Mesenchymal stem cell (in vitro differentiated cells and primary cell): ENCODE measurements at regions not wholly inside any gene's neighbourhood (a gene's known extent, or its start where the extent isn't known, plus 50 kb on each side); places are given as distances from the start of the nearest gene placed in this dataset.
A peak's percentile ranks its signal among the peaks of the same experiment; 100 is the strongest.

Experiments used
- DNase-seq: peaks from one replicate; pipeline ENCODE4 v3.0.0-alpha.2; 2013
- H2AFZ ChIP-seq: one replicate; pipeline ENCODE4 v1.6.1; 2013; ENCODE audit warnings: low read depth, mild to moderate bottlenecking, control low read depth, inconsistent platforms, low read length, moderate library complexity
- H2AK5ac ChIP-seq: 2 replicates; pipeline ENCODE4 v1.6.1; 2013; ENCODE audit warnings: low read length, moderate library complexity, mild to moderate bottlenecking, inconsistent platforms; ENCODE audit not compliant: severe bottlenecking
- H2BK120ac ChIP-seq: one replicate; pipeline ENCODE4 v1.6.1; 2013; ENCODE audit warnings: low read depth, mild to moderate bottlenecking, inconsistent platforms, low read length, moderate library complexity
- H2BK12ac ChIP-seq, 2 experiments: one replicate each; pipeline ENCODE4 v1.6.1; 2013; ENCODE audit warnings: inconsistent platforms in 2 of 2, low read length in 2 of 2, mild to moderate bottlenecking in 2 of 2, moderate library complexity in 2 of 2, control low read depth in 1 of 2
- H2BK15ac ChIP-seq: one replicate; pipeline ENCODE4 v1.6.1; 2013; ENCODE audit warnings: mild to moderate bottlenecking, low read depth, inconsistent platforms; ENCODE audit not compliant: poor library complexity, severe bottlenecking
- H2BK5ac ChIP-seq: 2 replicates; pipeline ENCODE4 v1.6.1; 2013; ENCODE audit warnings: low read depth, mild to moderate bottlenecking, low read length, control low read depth, inconsistent platforms; ENCODE audit not compliant: poor library complexity, severe bottlenecking
- H3K14ac ChIP-seq, 2 experiments: one replicate each; pipeline ENCODE4 v1.6.1; 2013; ENCODE audit warnings: inconsistent platforms in 2 of 2, low read length in 2 of 2, control low read depth in 1 of 2, mild to moderate bottlenecking in 1 of 2, moderate library complexity in 1 of 2
- H3K18ac ChIP-seq, 2 experiments: one replicate each; pipeline ENCODE4 v1.6.1; 2013; ENCODE audit warnings: inconsistent platforms in 2 of 2, low read length in 2 of 2, control low read depth in 1 of 2, low read depth in 1 of 2, mild to moderate bottlenecking in 1 of 2
- H3K23ac ChIP-seq, 2 experiments: one replicate each; pipeline ENCODE4 v1.6.1; 2013; ENCODE audit warnings: inconsistent platforms in 2 of 2, low read length in 2 of 2, mild to moderate bottlenecking in 2 of 2, moderate library complexity in 2 of 2, control low read depth in 1 of 2
- H3K27ac ChIP-seq: 2 replicates; pipeline ENCODE4 v1.5.1; 2013; ENCODE audit warnings: mild to moderate bottlenecking, moderate library complexity, low read length, control low read depth, inconsistent platforms; ENCODE audit not compliant: poor library complexity, severe bottlenecking
- H3K27me3 ChIP-seq, 2 experiments: 2 replicates each; pipeline versions ENCODE4 v1.6.1 to v1.7.0; 2013; ENCODE audit warnings: low read length in 2 of 2, mild to moderate bottlenecking in 2 of 2, moderate library complexity in 2 of 2, control low read depth in 1 of 2, inconsistent platforms in 1 of 2; ENCODE audit not compliant: control insufficient read depth in 1 of 2, insufficient read depth in 1 of 2
- H3K36me3 ChIP-seq, 2 experiments: 2 replicates each; pipeline versions ENCODE4 v1.6.1 to v1.7.0; 2013; ENCODE audit warnings: low read length in 2 of 2, control low read depth in 1 of 2, inconsistent platforms in 1 of 2, low read depth in 1 of 2, mild to moderate bottlenecking in 1 of 2; ENCODE audit not compliant: insufficient read depth in 2 of 2, control insufficient read depth in 1 of 2
- H3K4ac ChIP-seq, 2 experiments: one replicate each; pipeline ENCODE4 v1.6.1; 2013; ENCODE audit warnings: inconsistent platforms in 2 of 2, low read length in 2 of 2, mild to moderate bottlenecking in 2 of 2, moderate library complexity in 2 of 2, control low read depth in 1 of 2, low read depth in 1 of 2
- H3K4me1 ChIP-seq: 2 replicates; pipeline ENCODE4 v1.6.1; 2013; ENCODE audit warnings: low read depth, low read length, control low read depth; ENCODE audit not compliant: control insufficient read depth, insufficient read depth
- H3K4me2 ChIP-seq: 2 replicates; pipeline ENCODE4 v1.6.1; 2013; ENCODE audit warnings: low read length, mild to moderate bottlenecking, inconsistent platforms; ENCODE audit not compliant: poor library complexity, severe bottlenecking
- H3K4me3 ChIP-seq, 2 experiments: 2 replicates each; pipeline versions ENCODE4 v1.5.1 to v1.7.0; 2013; ENCODE audit warnings: low read length in 2 of 2, mild to moderate bottlenecking in 2 of 2, control low read depth in 1 of 2, low read depth in 1 of 2; ENCODE audit not compliant: insufficient read depth in 1 of 2
- H3K79me1 ChIP-seq: replicated peaks from 2 replicates; pipeline ENCODE4 v1.6.1; 2013; ENCODE audit warnings: mild to moderate bottlenecking, control low read depth, low read length, inconsistent platforms; ENCODE audit not compliant: poor library complexity, severe bottlenecking
- H3K9ac ChIP-seq: 2 replicates; pipeline ENCODE4 v1.7.0; 2013; ENCODE audit warnings: mild to moderate bottlenecking, low read length, moderate library complexity
- H3K9me3 ChIP-seq: 2 replicates; pipeline ENCODE4 v1.7.0; 2013; ENCODE audit warnings: mild to moderate bottlenecking, low read length; ENCODE audit not compliant: control insufficient read depth
- H4K8ac ChIP-seq: one replicate; pipeline ENCODE4 v1.6.1; 2013; ENCODE audit warnings: inconsistent platforms, mild to moderate bottlenecking, low read length, moderate library complexity
- H4K91ac ChIP-seq: one replicate; pipeline ENCODE4 v1.6.1; 2013; ENCODE audit warnings: mild to moderate bottlenecking, low read length, inconsistent platforms
- WGBS: methylation state at CpG from one replicate; pipeline ENCODE4 v1.1.7; 2013; ENCODE audit warnings: mixed read lengths; 5-methylcytosine and 5-hydroxymethylcytosine counted together

- H4K8ac ChIP-seq: no peak overlapping the region
- no peak overlapping the region for H2AFZ ChIP-seq
- no peak overlapping the region for H3K4ac ChIP-seq
- no peak overlapping the region for H3K18ac ChIP-seq
- no peak overlapping the region for H3K4me3 ChIP-seq
- no peak overlapping the region for H3K14ac ChIP-seq
- no peak overlapping the region for H3K4me2 ChIP-seq
- no peak overlapping the region for H3K9ac ChIP-seq
- peak; percentile 27 for DNase-seq
- H4K91ac ChIP-seq: no peak overlapping the region
- H2AK5ac ChIP-seq: no peak overlapping the region
- H3K79me1 ChIP-seq: no peaks in the 10 kb centered on the region
- WGBS: no CpG with 5 or more reads among the region's 1 CpG
- H2BK12ac ChIP-seq: no peak overlapping the region
- H3K36me3 ChIP-seq: no peaks in the 10 kb centered on the region
- no peaks in the 10 kb centered on the region for H3K4me1 ChIP-seq
- H2BK120ac ChIP-seq: no peak overlapping the region
- H3K9me3 ChIP-seq: no peaks in the 10 kb centered on the region
- H2BK5ac ChIP-seq: no peak overlapping the region
- no peak overlapping the region for H3K23ac ChIP-seq
- no peak overlapping the region for H3K27ac ChIP-seq
- peaks cover 0 to 39% of the 10 kb centered on the region in 2 experiments for H3K27me3 ChIP-seq
- no peak overlapping the region for H2BK15ac ChIP-seq
These were observed 84.2 kb upstream of the TMEM164 start for GRCh38 chrX:109918753-109919152.

DNA sequence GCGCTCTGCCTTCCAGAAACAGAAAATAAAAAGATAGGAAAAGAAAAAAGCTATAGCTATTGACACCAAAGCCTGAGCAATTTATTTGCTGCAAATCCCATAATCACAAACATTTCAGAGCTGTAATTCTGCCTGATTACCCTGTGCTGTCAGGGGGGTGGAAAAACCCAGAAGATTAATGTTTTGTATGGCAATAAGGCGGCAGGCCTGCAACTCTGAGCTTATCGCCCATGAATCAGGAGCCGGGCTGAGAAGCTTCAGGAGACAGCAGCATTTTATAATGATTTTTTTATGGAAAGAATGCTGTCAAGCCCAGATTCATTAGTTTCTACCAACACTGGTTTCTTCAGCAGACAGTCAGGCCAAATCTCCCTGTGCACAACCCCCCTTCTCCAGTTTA lies 82.6 kb upstream of the TMEM164 start:
- Histone ChIP-seq H4K91ac (no peak overlapping the region), H3K23ac (no peak overlapping the region), H3K27me3 (peaks cover 0 to 43% of the 10 kb centered on the region in 2 experiments), H3K4me1 (no peaks in the 10 kb centered on the region), H2BK15ac (no peak overlapping the region), H2BK5ac (no peak overlapping the region), H3K4me3 (no peak overlapping the region), H3K4ac (no peak overlapping the region), H3K14ac (no peak overlapping the region), H2BK120ac (no peak overlapping the region), H3K27ac (no peak overlapping the region), H2AFZ (no peak overlapping the region), H3K9ac (no peak overlapping the region), H4K8ac (no peak overlapping the region), H3K9me3 (no peaks in the 10 kb centered on the region), H2AK5ac (no peak overlapping the region), H3K79me1 (no peaks in the 10 kb centered on the region), H2BK12ac (no peak overlapping the region), H3K36me3 (no peaks in the 10 kb centered on the region), H3K4me2 (no peak overlapping the region), H3K18ac (peak overlapping the region in 1 of 2 experiments; percentile 12)
- DNase-seq: peak; percentile 31
- WGBS: 0% methylated on average over 1 of the region's 4 CpGs

DNA sequence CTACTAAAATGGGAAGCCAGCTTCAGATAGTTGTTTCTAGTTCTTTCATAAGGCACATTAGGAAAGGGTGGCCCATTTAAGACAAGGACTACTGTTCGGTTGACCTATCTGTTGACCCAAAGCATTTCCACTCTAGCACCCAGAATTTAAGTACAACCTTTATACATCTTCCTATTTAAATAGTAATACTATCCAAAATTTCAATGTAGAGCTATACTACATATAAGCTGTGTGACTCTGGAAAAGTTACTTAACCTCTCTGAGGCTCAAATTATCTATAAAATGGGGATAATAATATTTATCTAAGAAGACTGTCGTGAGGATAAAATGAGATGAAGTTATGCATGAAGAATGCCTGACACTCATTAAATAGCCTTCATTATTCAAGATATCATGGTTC lies 82.0 kb upstream of the TMEM164 start:
- H3K9ac ChIP-seq: no peak overlapping the region
- no peak overlapping the region for H3K4me2 ChIP-seq
- H3K9me3 ChIP-seq: no peaks in the 10 kb centered on the region
- no peak overlapping the region for H3K4me3 ChIP-seq
- H2BK15ac ChIP-seq: no peak overlapping the region
- no peak overlapping the region for H2BK120ac ChIP-seq
- H4K91ac ChIP-seq: no peak overlapping the region
- no peak overlapping the region for H2AFZ ChIP-seq
- H3K27me3 ChIP-seq: peaks cover 0 to 45% of the 10 kb centered on the region in 2 experiments
- no CpG with 5 or more reads among the region's 2 CpGs for WGBS
- H3K4me1 ChIP-seq: no peaks in the 10 kb centered on the region
- no peak overlapping the region for H3K14ac ChIP-seq
- no peak overlapping the region for H3K23ac ChIP-seq
- no peak overlapping the region for H2BK12ac ChIP-seq
- no peak overlapping the region for H3K18ac ChIP-seq
- H3K4ac ChIP-seq: no peak overlapping the region
- H3K79me1 ChIP-seq: no peaks in the 10 kb centered on the region
- no peaks in the 10 kb centered on the region for H3K36me3 ChIP-seq
- no peak overlapping the region for H2BK5ac ChIP-seq
- no peak overlapping the region for H3K27ac ChIP-seq
- no peak overlapping the region for H4K8ac ChIP-seq
- DNase-seq: no peak
- no peak overlapping the region for H2AK5ac ChIP-seq

- Histone ChIP-seq H2BK120ac (no peak overlapping the region), H3K18ac (no peak overlapping the region), H2AK5ac (no peak overlapping the region), H3K27ac (no peak overlapping the region), H3K9ac (no peak overlapping the region), H3K27me3 (peaks cover 0 to 50% of the 10 kb centered on the region in 2 experiments), H3K23ac (no peak overlapping the region), H4K8ac (no peak overlapping the region), H3K79me1 (no peaks in the 10 kb centered on the region), H3K4me2 (no peak overlapping the region), H3K14ac (no peak overlapping the region), H2AFZ (no peak overlapping the region), H2BK5ac (no peak overlapping the region), H4K91ac (no peak overlapping the region), H3K9me3 (no peaks in the 10 kb centered on the region), H3K4me1 (no peaks in the 10 kb centered on the region), H2BK15ac (no peak overlapping the region), H2BK12ac (no peak overlapping the region), H3K4me3 (no peak overlapping the region), H3K4ac (no peak overlapping the region), H3K36me3 (no peaks in the 10 kb centered on the region)
- 100% methylated on average over 2 of the region's 2 CpGs for WGBS
- no peak for DNase-seq
These were observed 80.7 kb upstream of the TMEM164 start for GRCh38 chrX:109922190-109922589.
